Activated naive CD4-positive, alpha-beta T cell treated with anti-CD3 and anti-CD28 coated beads for 36 hours (primary cell): ENCODE measurements at regions not wholly inside any gene's neighbourhood (a gene's known extent, or its start where the extent isn't known, plus 50 kb on each side); places are given as distances from the start of the nearest gene placed in this dataset.

Experiments
- CTCF ChIA-PET: fragments of 350-600 bp; sonication (Branson Sonifier 250); formaldehyde crosslinking; loops from one replicate; lab custom pipeline; 2021; ENCODE audit warnings: antibody characterized with exemption; lab: Charles Lee
- DNase-seq: peaks from one replicate; pipeline ENCODE4 v3.0.0-alpha.2; 2020
- H3K27ac Mint-ChIP-seq: one replicate; pipeline ENCODE4 v1.8.0; 2021; ENCODE audit warnings: mild to moderate bottlenecking, mixed read lengths
- H3K27me3 Mint-ChIP-seq: one replicate; pipeline ENCODE4 v1.8.0; 2021; ENCODE audit warnings: low read depth, mixed read lengths
- H3K36me3 Mint-ChIP-seq: one replicate; pipeline ENCODE4 v1.8.0; 2021; ENCODE audit warnings: low read depth, mixed read lengths
- H3K4me1 Mint-ChIP-seq: one replicate; pipeline ENCODE4 v1.8.0; 2021; ENCODE audit warnings: low read depth, mixed read lengths
- H3K4me3 Mint-ChIP-seq: one replicate; pipeline ENCODE4 v1.8.0; 2021; ENCODE audit warnings: mild to moderate bottlenecking, moderate library complexity, mixed read lengths
- H3K9me3 Mint-ChIP-seq: one replicate; pipeline ENCODE4 v1.8.0; 2021; ENCODE audit warnings: mixed read lengths
- intact Hi-C: fragments of 100-400 bp; cut with micrococcal nuclease; formaldehyde crosslinking; loops from one replicate; pipeline ENCODE4 v1.15.1; 2023

- Mint-ChIP-seq H3K4me1 (no peaks in the 10 kb centered on the region), H3K4me3 (no peak overlapping the region), H3K27ac (no peak overlapping the region), H3K27me3 (peaks cover 3% of the 10 kb centered on the region), H3K36me3 (no peaks in the 10 kb centered on the region), H3K9me3 (peaks cover 2% of the 10 kb centered on the region)
- intact Hi-C loops: no loop called here
- DNase-seq: no peak
- CTCF ChIA-PET: no interaction called here
Measured at GRCh38 chr4:54607521-54607920, 50.2 kb upstream of the KIT start.
